ENCODE measurements at regions not wholly inside any gene's neighbourhood (a gene's known extent, or its start where the extent isn't known, plus 50 kb on each side); places are given as distances from the start of the nearest gene placed in this dataset.

- TF ChIP-seq, protein P1, sequence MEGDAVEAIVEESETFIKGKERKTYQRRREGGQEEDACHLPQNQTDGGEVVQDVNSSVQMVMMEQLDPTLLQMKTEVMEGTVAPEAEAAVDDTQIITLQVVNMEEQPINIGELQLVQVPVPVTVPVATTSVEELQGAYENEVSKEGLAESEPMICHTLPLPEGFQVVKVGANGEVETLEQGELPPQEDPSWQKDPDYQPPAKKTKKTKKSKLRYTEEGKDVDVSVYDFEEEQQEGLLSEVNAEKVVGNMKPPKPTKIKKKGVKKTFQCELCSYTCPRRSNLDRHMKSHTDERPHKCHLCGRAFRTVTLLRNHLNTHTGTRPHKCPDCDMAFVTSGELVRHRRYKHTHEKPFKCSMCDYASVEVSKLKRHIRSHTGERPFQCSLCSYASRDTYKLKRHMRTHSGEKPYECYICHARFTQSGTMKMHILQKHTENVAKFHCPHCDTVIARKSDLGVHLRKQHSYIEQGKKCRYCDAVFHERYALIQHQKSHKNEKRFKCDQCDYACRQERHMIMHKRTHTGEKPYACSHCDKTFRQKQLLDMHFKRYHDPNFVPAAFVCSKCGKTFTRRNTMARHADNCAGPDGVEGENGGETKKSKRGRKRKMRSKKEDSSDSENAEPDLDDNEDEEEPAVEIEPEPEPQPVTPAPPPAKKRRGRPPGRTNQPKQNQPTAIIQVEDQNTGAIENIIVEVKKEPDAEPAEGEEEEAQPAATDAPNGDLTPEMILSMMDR (IDR thresholded peaks at IDR 0.05): no peak
- TF ChIP-seq POLR2AphosphoS5 (IDR thresholded peaks at IDR 0.05) (no peak), EP300 (IDR thresholded peaks at IDR 0.05) (no peak), POLR2A (IDR thresholded peaks at IDR 0.05) (no peak)
- Histone ChIP-seq H3K27me3 (no peaks in the 10 kb centered on the region), H3K27ac (no peak overlapping the region), H3K36me3 (no peaks in the 10 kb centered on the region), H3K4me3 (no peak overlapping the region), H3K9me3 (no peaks in the 10 kb centered on the region), H3K4me1 (peaks cover 5% of the 10 kb centered on the region)
- no peak for DNase-seq (ENCODE audit: low spot score in 2 of 2)
These were observed 325.0 kb downstream of the SATB1 start for GRCh38 chr3:18100121-18100520.

- no peak overlapping the region for H3K27ac ChIP-seq
- H3K9me3 ChIP-seq: no peaks in the 10 kb centered on the region
- H3K4me1 ChIP-seq: peaks cover 5% of the 10 kb centered on the region
- no peaks in the 10 kb centered on the region for H3K36me3 ChIP-seq
- TF ChIP-seq POLR2AphosphoS5 (IDR thresholded peaks at IDR 0.05) (no peak), POLR2A (IDR thresholded peaks at IDR 0.05) (no peak), EP300 (IDR thresholded peaks at IDR 0.05) (no peak)
- TF ChIP-seq, protein P1 (IDR thresholded peaks at IDR 0.05): no peak
- DNase-seq (ENCODE audit: low spot score in 2 of 2): no peak
- WGBS: 75% methylated on average over 5 of the region's 5 CpGs
- no peaks in the 10 kb centered on the region for H3K27me3 ChIP-seq
- no peak overlapping the region for H3K4me3 ChIP-seq
These were observed 325.5 kb downstream of the SATB1 start for GRCh38 chr3:18099611-18100010.

DNA sequence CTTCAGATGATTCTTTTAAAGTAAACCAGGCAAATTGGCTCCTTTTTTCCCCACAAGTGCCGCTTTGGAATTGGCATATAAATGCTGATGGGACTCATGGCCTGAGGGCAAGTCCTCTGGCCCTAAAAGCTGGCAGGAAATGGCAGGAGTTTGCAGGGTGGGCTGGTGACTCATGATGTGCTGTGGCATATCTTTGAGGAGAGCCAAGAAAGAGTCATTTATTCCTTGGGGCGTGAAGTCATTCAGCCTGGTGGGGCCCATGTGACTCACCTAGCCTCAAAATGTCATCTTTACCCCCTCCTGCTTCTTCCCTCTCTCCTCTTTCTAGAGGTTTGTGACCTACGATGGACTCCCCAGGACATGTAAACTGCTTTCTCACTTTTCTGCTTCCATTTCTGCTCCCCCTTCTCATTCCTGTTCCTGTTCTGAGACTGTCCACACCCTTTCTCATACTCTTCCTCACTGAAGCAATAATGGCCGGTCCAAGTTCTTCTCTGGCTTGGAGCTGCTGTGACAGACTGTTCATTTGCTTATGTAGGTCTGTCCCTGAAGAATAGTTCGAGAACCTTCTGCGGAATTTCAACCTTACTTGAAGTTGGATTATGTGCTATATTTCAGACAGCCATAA, 326.1 kb downstream of the SATB1 start:
- WGBS: 47% methylated on average over 6 of the region's 6 CpGs
- DNase-seq (ENCODE audit: low spot score in 2 of 2): no peak
- Histone ChIP-seq H3K27ac (no peak overlapping the region), H3K27me3 (no peaks in the 10 kb centered on the region), H3K9me3 (no peaks in the 10 kb centered on the region), H3K4me3 (no peak overlapping the region), H3K36me3 (no peaks in the 10 kb centered on the region), H3K4me1 (peaks cover 5% of the 10 kb centered on the region)
- TF ChIP-seq POLR2AphosphoS5 (IDR thresholded peaks at IDR 0.05) (no peak), EP300 (IDR thresholded peaks at IDR 0.05) (no peak), POLR2A (IDR thresholded peaks at IDR 0.05) (no peak)
- TF ChIP-seq, protein P1 (IDR thresholded peaks at IDR 0.05): no peak

DNA sequence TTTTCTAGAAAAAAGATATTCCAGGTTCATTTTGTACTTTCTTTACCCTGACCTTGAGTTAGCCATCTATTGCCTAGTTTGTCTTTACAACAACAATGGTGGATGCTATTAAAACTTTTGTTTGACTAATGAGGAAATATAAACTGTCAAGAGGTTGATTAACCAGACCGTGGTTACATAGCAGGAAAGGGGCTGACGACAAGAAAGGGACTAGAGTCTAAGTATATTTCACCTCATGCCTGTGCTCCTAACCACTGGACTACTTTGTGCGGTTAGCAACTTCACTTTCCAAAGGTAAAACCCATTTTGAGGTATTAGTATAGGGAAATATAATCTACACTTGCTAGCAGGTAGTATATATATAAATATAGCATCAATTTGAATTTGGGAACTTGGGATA, 327.1 kb downstream of the SATB1 start:
- whole genome bisulfite sequencing: 91% methylated on average over 3 of the region's 3 CpGs
- Histone ChIP-seq H3K4me1 (peaks cover 5% of the 10 kb centered on the region), H3K36me3 (no peaks in the 10 kb centered on the region), H3K27me3 (no peaks in the 10 kb centered on the region), H3K4me3 (no peak overlapping the region), H3K9me3 (no peaks in the 10 kb centered on the region), H3K27ac (no peak overlapping the region)
- DNase-seq (ENCODE audit: low spot score in 2 of 2): no peak
- TF ChIP-seq, protein P1 (IDR thresholded peaks at IDR 0.05): no peak
- no peak for TF ChIP-seq EP300 (IDR thresholded peaks at IDR 0.05)
- TF ChIP-seq POLR2A (IDR thresholded peaks at IDR 0.05): no peak
- no peak for TF ChIP-seq POLR2AphosphoS5 (IDR thresholded peaks at IDR 0.05)

GRCh38 chr3:18097473-18097872, 327.7 kb downstream of the SATB1 start:
- no peak overlapping the region for H3K4me3 ChIP-seq
- H3K9me3 ChIP-seq: no peaks in the 10 kb centered on the region
- DNase-seq (ENCODE audit: low spot score in 2 of 2): no peak
- WGBS: 93% methylated on average over 3 of the region's 3 CpGs
- H3K36me3 ChIP-seq: no peaks in the 10 kb centered on the region
- TF ChIP-seq POLR2AphosphoS5 (IDR thresholded peaks at IDR 0.05): no peak
- no peak for TF ChIP-seq POLR2A (IDR thresholded peaks at IDR 0.05)
- TF ChIP-seq, protein P1 (IDR thresholded peaks at IDR 0.05): no peak
- TF ChIP-seq EP300 (IDR thresholded peaks at IDR 0.05): no peak
- H3K4me1 ChIP-seq: peaks cover 5% of the 10 kb centered on the region
- H3K27ac ChIP-seq: no peak overlapping the region
- no peaks in the 10 kb centered on the region for H3K27me3 ChIP-seq

Measured in suprapubic skin (tissue), 4 donors.